HCT116 (cell line): ENCODE measurements at regions not wholly inside any gene's neighbourhood (a gene's known extent, or its start where the extent isn't known, plus 50 kb on each side); places are given as distances from the start of the nearest gene placed in this dataset.

Source experiments
- CBX3 ChIP-seq: IDR thresholded peaks from 2 replicates; pipeline ENCODE4 v1.6.1; 2012; ENCODE audit warnings: low read depth
- CTCF ChIP-seq, 3 experiments: fragments of 200-600 bp in 1 of 3; sonication (generic) in 1 of 3; IDR thresholded peaks in 2 of 3; conservative IDR thresholded peaks in 1 of 3; 2 replicates each; pipeline ENCODE4 v1.5.1; 2012 to 2017; ENCODE audit warnings: low read depth in 2 of 3, low read length in 2 of 3, antibody characterized with exemption in 1 of 3, borderline replicate concordance in 1 of 3, control low read depth in 1 of 3, mild to moderate bottlenecking in 1 of 3, mixed read lengths in 1 of 3, mixed run types in 1 of 3, moderate library complexity in 1 of 3; ENCODE audit not compliant: insufficient read depth in 1 of 3
- EGR1 ChIP-seq: IDR thresholded peaks from 2 replicates; pipeline ENCODE4 v1.6.1; 2012; ENCODE audit warnings: low read depth
- EZH2phosphoT487 ChIP-seq: fragments of 200-600 bp; IDR thresholded peaks from 2 replicates; pipeline ENCODE4 v1.6.1; 2018; ENCODE audit warnings: antibody characterized with exemption, borderline replicate concordance
- JUND ChIP-seq: IDR thresholded peaks from 2 replicates; pipeline ENCODE4 v1.6.1; 2012

- TF ChIP-seq CBX3 (no peak), CTCF (IDR thresholded peaks at IDR 0.05 in 2 of 3, conservative IDR thresholded peaks at IDR 0.05 in 1 of 3; ENCODE audit: borderline replicate concordance in 1 of 3, insufficient read depth in 1 of 3, low read depth in 2 of 3, low read length in 2 of 3) (no peak), EZH2phosphoT487 (no peak), EGR1 (no peak), JUND (no peak)
Observed at GRCh38 chr5:30937070-30937469, 256.4 kb upstream of the CDH6 start.
